ENCODE measurements at regions not wholly inside any gene's neighbourhood (a gene's known extent, or its start where the extent isn't known, plus 50 kb on each side); places are given as distances from the start of the nearest gene placed in this dataset.
"Not testable (repeated sequence)": the region's sequence is repeated elsewhere in the genome, so short reads cannot be mapped to it uniquely, and the experiment has no call there.

GRCh38 chrX:52261125-52261462 lies 76.4 kb downstream of the MAGED4 start:
- Histone ChIP-seq H3K27ac (peak overlapping the region; percentile 91 to 93), H3K36me3 (no peaks in the 10 kb centered on the region), H3K4me1 (no peaks in the 10 kb centered on the region), H3K27me3 (peaks cover 0 to 10% of the 10 kb centered on the region in 2 donors), H3K4me3 (peak overlapping the region; percentile 41 to 52), H3K9me3 (no peaks in the 10 kb centered on the region)
- TF ChIP-seq CTCF (IDR thresholded peaks at IDR 0.05) = no peak
- TF ChIP-seq POLR2A (IDR thresholded peaks at IDR 0.05) = no peak
- intact Hi-C loops (cut with DNase I; ENCODE audit: low total_unique reads) = no loop called here
- DNase-seq = no peak

GRCh38 chrX:52261463-52262194 lies 76.9 kb downstream of the MAGED4 start:
- peak; percentile 96 to 98 for DNase-seq
- Histone ChIP-seq H3K9me3 (no peaks in the 10 kb centered on the region), H3K36me3 (no peaks in the 10 kb centered on the region), H3K27me3 (peaks cover 0 to 10% of the 10 kb centered on the region in 2 donors), H3K27ac (peak overlapping the region; percentile 91 to 93), H3K4me1 (no peaks in the 10 kb centered on the region), H3K4me3 (peak overlapping the region; percentile 41 to 52)
- intact Hi-C loops (cut with DNase I; ENCODE audit: low total_unique reads) = no loop called here
- peak in 1 of 2 donors; percentile 64 for TF ChIP-seq POLR2A (IDR thresholded peaks at IDR 0.05)
- TF ChIP-seq CTCF (IDR thresholded peaks at IDR 0.05) = peak; percentile 97 to 99 (median 98)

- no peak for DNase-seq
- no peak for TF ChIP-seq CTCF (IDR thresholded peaks at IDR 0.05)
- no peak for TF ChIP-seq POLR2A (IDR thresholded peaks at IDR 0.05)
- intact Hi-C loops (cut with DNase I; ENCODE audit: low total_unique reads) = no loop called here
These were observed 77.5 kb downstream of the MAGED4 start for GRCh38 chrX:52262195-52262546.

GRCh38 chrX:52263417-52263816 lies 78.7 kb downstream of the MAGED4 start:
- no peak overlapping the region for H3K27ac ChIP-seq
- H3K27me3 ChIP-seq = no peaks in the 10 kb centered on the region
- no peak overlapping the region for H3K4me3 ChIP-seq
- no peaks in the 10 kb centered on the region for H3K36me3 ChIP-seq
- H3K9me3 ChIP-seq = no peaks in the 10 kb centered on the region
- DNase-seq = no peak
- TF ChIP-seq POLR2A (IDR thresholded peaks at IDR 0.05) (no peak), CTCF (IDR thresholded peaks at IDR 0.05) (no peak)
- no peaks in the 10 kb centered on the region for H3K4me1 ChIP-seq
- intact Hi-C loops (cut with DNase I; ENCODE audit: low total_unique reads) = no loop called here

More at GRCh38 chrX:52262195-52262546, 77.5 kb downstream of the MAGED4 start:
- H3K36me3 ChIP-seq = no peaks in the 10 kb centered on the region
- H3K4me3 ChIP-seq = peak overlapping the region; percentile 41 to 52
- no peaks in the 10 kb centered on the region for H3K4me1 ChIP-seq
- H3K9me3 ChIP-seq = no peaks in the 10 kb centered on the region
- peak overlapping the region; percentile 91 to 93 for H3K27ac ChIP-seq
- peaks cover 0 to 7% of the 10 kb centered on the region in 2 donors for H3K27me3 ChIP-seq

DNA sequence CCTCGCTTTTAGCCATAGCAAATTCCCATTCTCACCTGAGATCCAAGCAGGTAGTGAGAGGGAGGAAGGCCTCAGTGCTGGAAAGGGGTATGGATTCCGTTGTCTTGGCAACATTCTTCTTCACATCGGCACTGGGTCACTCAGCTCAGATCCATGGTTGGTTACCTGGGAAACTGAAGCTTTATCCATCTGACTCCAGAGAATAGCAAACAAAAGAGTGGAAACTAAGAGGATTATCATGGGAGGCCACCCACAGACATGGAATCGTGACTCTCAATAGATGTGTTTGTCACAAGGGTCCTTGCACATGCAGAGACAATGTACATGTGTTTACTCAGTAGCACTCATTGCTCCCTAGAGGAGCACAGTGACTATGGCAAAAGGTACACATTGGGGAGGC lies 81.0 kb downstream of the MAGED4 start:
- H3K27me3 ChIP-seq = no peaks in the 10 kb centered on the region
- TF ChIP-seq CTCF (IDR thresholded peaks at IDR 0.05) (no peak), POLR2A (IDR thresholded peaks at IDR 0.05) (no peak)
- H3K4me3 ChIP-seq = no peak overlapping the region
- H3K27ac ChIP-seq = no peak overlapping the region
- H3K9me3 ChIP-seq = no peaks in the 10 kb centered on the region
- intact Hi-C loops (cut with DNase I; ENCODE audit: low total_unique reads) = no loop called here
- no peaks in the 10 kb centered on the region for H3K4me1 ChIP-seq
- no peak for DNase-seq
- no peaks in the 10 kb centered on the region for H3K36me3 ChIP-seq

DNA sequence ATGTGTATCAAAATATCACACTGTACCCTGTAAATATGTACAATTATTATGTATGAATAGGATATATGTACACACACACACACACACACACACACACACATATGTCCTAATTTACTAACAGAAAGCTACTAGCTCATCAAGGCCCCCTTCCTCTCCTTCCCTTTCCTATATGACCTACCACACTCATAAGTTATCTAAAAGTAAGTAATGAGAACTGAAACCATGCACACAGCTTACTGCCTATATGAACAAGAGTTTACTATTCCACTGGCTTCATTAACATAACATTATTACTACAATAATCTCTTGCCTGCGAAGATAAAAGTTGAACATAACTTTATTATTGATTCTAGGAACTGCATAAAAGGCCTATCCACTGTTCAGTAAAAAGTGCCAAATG lies 83.8 kb downstream of the MAGED4 start:
- H3K27me3 ChIP-seq; H3K36me3 ChIP-seq; H3K4me1 ChIP-seq; H3K4me3 ChIP-seq; intact Hi-C loops (cut with DNase I; ENCODE audit: low total_unique reads); H3K27ac ChIP-seq; H3K9me3 ChIP-seq; DNase-seq: not testable (repeated sequence)
